ENCODE measurements at regions not wholly inside any gene's neighbourhood (a gene's known extent, or its start where the extent isn't known, plus 50 kb on each side); places are given as distances from the start of the nearest gene placed in this dataset.

- intact Hi-C loops (cut with micrococcal nuclease), result no loop called here
- TF ChIP-seq CTCF (IDR thresholded peaks at IDR 0.05; ENCODE audit: borderline replicate concordance), result no peak
- Histone ChIP-seq H3K9me3 (replicated peaks) (no peaks in the 10 kb centered on the region), H3K27me3 (ENCODE audit: low read depth) (no peaks in the 10 kb centered on the region), H3K4me3 (peak overlapping the region; percentile 1), H3K36me3 (no peaks in the 10 kb centered on the region), H3K27ac (replicated peaks) (peak overlapping the region; percentile 87), H3K4me1 (peaks cover 46% of the 10 kb centered on the region)
- DNase-seq, result no peak
Measured at GRCh38 chr10:4639960-4640359, 186.0 kb upstream of the AKR1E2 start.

DNA sequence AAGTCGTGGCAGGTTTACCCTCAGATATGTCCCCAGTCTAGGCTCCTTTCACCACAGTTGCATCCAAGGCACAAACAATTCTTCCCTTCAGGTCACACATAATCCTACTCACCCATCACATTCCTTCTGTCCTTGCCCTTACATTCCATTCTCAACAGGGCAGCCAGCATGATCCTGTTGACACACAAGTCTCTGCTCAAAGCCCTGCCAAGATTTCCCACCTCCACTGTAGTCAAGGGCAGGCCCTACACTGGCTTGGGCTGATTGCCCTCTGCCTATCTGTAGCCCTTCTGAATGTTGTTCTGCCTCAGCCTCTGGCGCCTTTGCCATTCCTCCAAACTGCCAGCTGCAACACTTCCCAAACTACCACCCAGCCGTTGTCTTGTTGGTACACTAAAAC is 187.9 kb upstream of the AKR1E2 start:
- H3K27ac ChIP-seq (replicated peaks), result peak overlapping the region; percentile 87
- TF ChIP-seq CTCF (IDR thresholded peaks at IDR 0.05; ENCODE audit: borderline replicate concordance), result no peak
- H3K27me3 ChIP-seq (ENCODE audit: low read depth), result no peaks in the 10 kb centered on the region
- H3K4me3 ChIP-seq, result no peak overlapping the region
- DNase-seq, result peak; percentile 53
- H3K9me3 ChIP-seq (replicated peaks), result no peaks in the 10 kb centered on the region
- peaks cover 46% of the 10 kb centered on the region for H3K4me1 ChIP-seq
- H3K36me3 ChIP-seq, result no peaks in the 10 kb centered on the region
- intact Hi-C loops (cut with micrococcal nuclease), result no loop called here

DNA sequence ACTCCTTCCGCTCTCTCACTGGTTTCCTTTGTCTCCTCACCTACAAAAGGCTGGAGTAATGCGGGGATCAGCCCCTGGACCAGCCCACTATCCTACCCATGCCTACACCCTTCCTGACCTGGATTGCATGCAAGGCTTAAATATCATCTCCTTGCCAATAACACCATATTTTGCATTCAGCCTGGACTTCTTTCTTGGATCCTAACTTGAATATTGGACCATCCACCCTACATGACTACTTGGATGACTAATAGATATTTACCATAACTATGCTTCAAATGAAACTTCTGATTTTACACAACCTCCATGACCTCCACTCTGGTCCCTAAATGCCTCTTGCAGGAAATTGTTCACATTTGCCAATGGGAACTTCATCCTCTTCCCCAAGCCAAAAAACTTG is 188.3 kb upstream of the AKR1E2 start:
- peaks cover 49% of the 10 kb centered on the region for H3K4me1 ChIP-seq
- H3K9me3 ChIP-seq (replicated peaks), result no peaks in the 10 kb centered on the region
- intact Hi-C loops (cut with micrococcal nuclease), result no loop called here
- H3K4me3 ChIP-seq, result no peak overlapping the region
- no peaks in the 10 kb centered on the region for H3K27me3 ChIP-seq (ENCODE audit: low read depth)
- TF ChIP-seq CTCF (IDR thresholded peaks at IDR 0.05; ENCODE audit: borderline replicate concordance), result no peak
- peak overlapping the region; percentile 20 for H3K27ac ChIP-seq (replicated peaks)
- H3K36me3 ChIP-seq, result no peaks in the 10 kb centered on the region
- no peak for DNase-seq

DNA sequence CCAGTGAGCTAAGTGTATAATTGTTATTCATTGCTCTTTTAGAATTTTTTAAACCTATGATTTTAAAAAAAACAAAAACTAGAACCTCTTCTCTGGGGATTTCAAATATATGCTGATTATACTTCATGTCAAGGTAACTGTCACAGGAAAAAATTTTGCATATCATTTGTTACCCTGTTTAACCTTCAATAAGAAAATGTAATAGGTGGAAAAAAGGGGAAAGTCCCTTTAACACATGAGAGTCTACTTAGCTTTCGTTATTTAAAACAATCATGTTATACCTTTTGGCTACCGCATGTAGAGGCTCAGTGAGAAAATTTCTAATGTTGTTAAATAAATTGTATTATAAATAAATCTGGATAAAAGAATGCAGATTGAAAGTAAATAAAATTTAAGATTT is 190.1 kb upstream of the AKR1E2 start:
- H3K4me3 ChIP-seq, result no peak overlapping the region
- no peak overlapping the region for H3K27ac ChIP-seq (replicated peaks)
- DNase-seq, result no peak
- H3K27me3 ChIP-seq (ENCODE audit: low read depth), result no peaks in the 10 kb centered on the region
- H3K9me3 ChIP-seq (replicated peaks), result no peaks in the 10 kb centered on the region
- intact Hi-C loops (cut with micrococcal nuclease), result no loop called here
- no peaks in the 10 kb centered on the region for H3K36me3 ChIP-seq
- peaks cover 44% of the 10 kb centered on the region for H3K4me1 ChIP-seq
- TF ChIP-seq CTCF (IDR thresholded peaks at IDR 0.05; ENCODE audit: borderline replicate concordance), result no peak

DNA sequence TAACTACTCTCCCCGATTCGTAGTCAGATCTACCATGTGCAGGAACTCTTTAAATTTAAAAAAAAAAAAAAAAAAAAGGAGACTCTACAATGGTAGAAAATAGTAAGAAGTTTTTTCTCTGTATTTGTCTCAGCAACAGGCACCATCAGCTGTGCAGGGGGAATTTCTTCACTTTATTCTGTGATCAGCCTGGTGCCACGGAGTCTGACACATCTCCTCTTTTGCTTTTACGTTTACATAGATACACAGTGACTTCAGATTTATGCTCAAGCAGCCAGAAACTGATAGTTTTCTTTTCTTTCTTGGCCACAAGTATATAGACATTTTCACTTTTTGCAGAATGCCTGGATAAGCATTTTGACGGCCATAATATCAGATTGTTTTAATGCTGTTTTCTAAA is 190.6 kb upstream of the AKR1E2 start:
- no peak for TF ChIP-seq CTCF (IDR thresholded peaks at IDR 0.05; ENCODE audit: borderline replicate concordance)
- Histone ChIP-seq H3K27me3 (ENCODE audit: low read depth) (no peaks in the 10 kb centered on the region), H3K4me3 (no peak overlapping the region), H3K9me3 (replicated peaks) (no peaks in the 10 kb centered on the region), H3K27ac (replicated peaks) (no peak overlapping the region), H3K4me1 (peaks cover 39% of the 10 kb centered on the region), H3K36me3 (no peaks in the 10 kb centered on the region)
- intact Hi-C loops (cut with micrococcal nuclease), result no loop called here
- DNase-seq, result no peak

- H3K27ac ChIP-seq (replicated peaks), result no peak overlapping the region
- no peak for TF ChIP-seq CTCF (IDR thresholded peaks at IDR 0.05; ENCODE audit: borderline replicate concordance)
- intact Hi-C loops (cut with micrococcal nuclease), result no loop called here
Measured at GRCh38 chr10:4633776-4634175, 192.2 kb upstream of the AKR1E2 start.

More at GRCh38 chr10:4633776-4634175, 192.2 kb upstream of the AKR1E2 start:
- no peak for DNase-seq
- Histone ChIP-seq H3K4me3 (no peak overlapping the region), H3K36me3 (no peaks in the 10 kb centered on the region), H3K9me3 (replicated peaks) (no peaks in the 10 kb centered on the region), H3K27me3 (ENCODE audit: low read depth) (no peaks in the 10 kb centered on the region), H3K4me1 (peaks cover 23% of the 10 kb centered on the region)

Data from left ventricle myocardium inferior (tissue), 1 donor.